Dermis microvascular lymphatic vessel endothelial cell (primary cell): ENCODE measurements at regions not wholly inside any gene's neighbourhood (a gene's known extent, or its start where the extent isn't known, plus 50 kb on each side); places are given as distances from the start of the nearest gene placed in this dataset.

ENCODE experiments used
- DNase-seq, 2 donors: peaks; one replicate each; pipeline versions ENCODE4 v3.0.0 to v3.0.0-alpha.2; 2010; ENCODE audit warnings: low read depth in 2 of 2

- peak in 1 of 2 donors; percentile 50 for DNase-seq
These were observed 192.4 kb upstream of the GSE1 start for GRCh38 chr16:85420501-85421337.

- no peak for DNase-seq
These were observed 191.6 kb upstream of the GSE1 start for GRCh38 chr16:85421338-85422195.

GRCh38 chr16:85422196-85422631 is 190.9 kb upstream of the GSE1 start:
- DNase-seq, result no peak

GRCh38 chr16:85422632-85423550 is 190.2 kb upstream of the GSE1 start:
- DNase-seq, result no peak

GRCh38 chr16:85423631-85424030 is 189.5 kb upstream of the GSE1 start:
- DNase-seq, result no peak

- no peak for DNase-seq
These were observed 188.7 kb upstream of the GSE1 start for GRCh38 chr16:85424260-85425073.

- no peak for DNase-seq
These were observed 188.0 kb upstream of the GSE1 start for GRCh38 chr16:85425074-85425662.

GRCh38 chr16:85426806-85427205 is 186.3 kb upstream of the GSE1 start:
- DNase-seq, result no peak

- peak in 1 of 2 donors; percentile 44 for DNase-seq
These were observed 184.8 kb upstream of the GSE1 start for GRCh38 chr16:85428168-85428898.

GRCh38 chr16:85428899-85429775 is 184.0 kb upstream of the GSE1 start:
- no peak for DNase-seq

GRCh38 chr16:85429776-85430522 is 183.2 kb upstream of the GSE1 start:
- DNase-seq, result no peak

GRCh38 chr16:85430523-85431421 is 182.3 kb upstream of the GSE1 start:
- DNase-seq, result no peak

- no peak for DNase-seq
These were observed 181.5 kb upstream of the GSE1 start for GRCh38 chr16:85431431-85432124.

- DNase-seq, result no peak
These were observed 180.5 kb upstream of the GSE1 start for GRCh38 chr16:85432606-85433005.

- no peak for DNase-seq
These were observed 179.6 kb upstream of the GSE1 start for GRCh38 chr16:85433477-85433876.

- DNase-seq, result no peak
These were observed 177.8 kb upstream of the GSE1 start for GRCh38 chr16:85435286-85435685.
